SIG-M5 treated with dmso at 0.1 percent for 504 hours (cell line): ENCODE measurements at regions not wholly inside any gene's neighbourhood (a gene's known extent, or its start where the extent isn't known, plus 50 kb on each side); places are given as distances from the start of the nearest gene placed in this dataset.

ENCODE experiments used
- DNase-seq: peaks from one replicate; lab custom pipeline; 2025; ENCODE audit not compliant: unreplicated experiment; lab: John Stamatoyannopoulos, UW

- no peak for DNase-seq
These were observed 809.6 kb downstream of the CDH11 start for GRCh38 chr16:64312292-64312691.

GRCh38 chr16:64311241-64311640, 810.6 kb downstream of the CDH11 start:
- no peak for DNase-seq

- no peak for DNase-seq
These were observed 812.3 kb downstream of the CDH11 start for GRCh38 chr16:64309398-64310110.

- no peak for DNase-seq
These were observed 813.1 kb downstream of the CDH11 start for GRCh38 chr16:64308721-64309120.

GRCh38 chr16:64307431-64307830, 814.4 kb downstream of the CDH11 start:
- DNase-seq, result no peak

- no peak for DNase-seq
These were observed 816.2 kb downstream of the CDH11 start for GRCh38 chr16:64305663-64306062.

GRCh38 chr16:64304951-64305350, 816.9 kb downstream of the CDH11 start:
- no peak for DNase-seq

- no peak for DNase-seq
These were observed 817.5 kb downstream of the CDH11 start for GRCh38 chr16:64304396-64304795.

- no peak for DNase-seq
These were observed 823.8 kb downstream of the CDH11 start for GRCh38 chr16:64297863-64298600.

- DNase-seq, result no peak
These were observed 826.4 kb downstream of the CDH11 start for GRCh38 chr16:64295466-64295865.

- no peak for DNase-seq
These were observed 828.9 kb downstream of the CDH11 start for GRCh38 chr16:64292953-64293352.

GRCh38 chr16:64292161-64292560, 829.7 kb downstream of the CDH11 start:
- DNase-seq, result no peak

GRCh38 chr16:64290461-64290860, 831.4 kb downstream of the CDH11 start:
- DNase-seq, result no peak

- DNase-seq, result no peak
These were observed 834.0 kb downstream of the CDH11 start for GRCh38 chr16:64287655-64288528.

GRCh38 chr16:64282181-64282580, 839.7 kb downstream of the CDH11 start:
- no peak for DNase-seq

GRCh38 chr16:64280317-64280716, 841.5 kb downstream of the CDH11 start:
- no peak for DNase-seq

- no peak for DNase-seq
These were observed 843.7 kb downstream of the CDH11 start for GRCh38 chr16:64278196-64278595.

- DNase-seq, result no peak
These were observed 845.2 kb downstream of the CDH11 start for GRCh38 chr16:64276646-64277045.

GRCh38 chr16:64272028-64272427, 849.8 kb downstream of the CDH11 start:
- DNase-seq, result no peak

- no peak for DNase-seq
These were observed 852.1 kb downstream of the CDH11 start for GRCh38 chr16:64269756-64270155.

GRCh38 chr16:64265756-64266155, 856.1 kb downstream of the CDH11 start:
- no peak for DNase-seq
